ENCODE measurements at regions not wholly inside any gene's neighbourhood (a gene's known extent, or its start where the extent isn't known, plus 50 kb on each side); places are given as distances from the start of the nearest gene placed in this dataset.

DNA sequence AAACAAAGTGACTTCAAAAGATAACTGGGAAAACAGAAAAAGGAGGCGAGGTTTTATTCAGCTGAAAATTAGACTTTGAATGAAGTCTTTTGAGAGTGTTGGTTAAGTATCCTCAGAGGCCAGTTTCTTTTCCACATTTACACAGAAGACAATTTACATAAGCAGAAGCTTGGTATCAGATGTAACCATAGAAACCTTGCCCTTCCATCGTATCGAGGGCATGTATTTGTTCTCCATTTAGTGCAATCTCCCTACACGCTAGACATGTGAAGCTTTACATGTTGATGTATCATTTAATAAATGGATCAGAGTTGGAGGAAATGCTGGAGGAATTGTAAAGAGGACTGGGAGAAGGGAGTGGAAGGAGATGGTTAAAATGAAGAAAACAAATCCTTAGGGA lies 161.0 kb upstream of the CRBN start:
- Histone ChIP-seq H3K36me3 (no peaks in the 10 kb centered on the region), H3K4me1 (no peaks in the 10 kb centered on the region), H3K9me3 (no peaks in the 10 kb centered on the region), H3K27me3 (no peaks in the 10 kb centered on the region), H3K4me3 (no peak overlapping the region), H3K27ac (no peak overlapping the region)
- TF ChIP-seq CTCF (IDR thresholded peaks at IDR 0.05) (no peak), POLR2A (IDR thresholded peaks at IDR 0.05) (no peak)
- DNase-seq: no peak

- Histone ChIP-seq H3K4me3 (no peak overlapping the region), H3K27ac (no peak overlapping the region), H3K9me3 (no peaks in the 10 kb centered on the region), H3K4me1 (no peaks in the 10 kb centered on the region), H3K36me3 (no peaks in the 10 kb centered on the region), H3K27me3 (no peaks in the 10 kb centered on the region)
- no peak for TF ChIP-seq CTCF (IDR thresholded peaks at IDR 0.05)
- no peak for TF ChIP-seq POLR2A (IDR thresholded peaks at IDR 0.05)
- DNase-seq: no peak
Observed at GRCh38 chr3:3335903-3336302, 156.4 kb upstream of the CRBN start.

GRCh38 chr3:3334491-3334890 lies 155.0 kb upstream of the CRBN start:
- DNase-seq: no peak
- Histone ChIP-seq H3K27ac (no peak overlapping the region), H3K36me3 (no peaks in the 10 kb centered on the region), H3K4me1 (no peaks in the 10 kb centered on the region), H3K4me3 (no peak overlapping the region), H3K9me3 (no peaks in the 10 kb centered on the region), H3K27me3 (no peaks in the 10 kb centered on the region)
- TF ChIP-seq CTCF (IDR thresholded peaks at IDR 0.05): no peak
- TF ChIP-seq POLR2A (IDR thresholded peaks at IDR 0.05): no peak

- Histone ChIP-seq H3K36me3 (no peaks in the 10 kb centered on the region), H3K27me3 (no peaks in the 10 kb centered on the region), H3K27ac (no peak overlapping the region), H3K9me3 (no peaks in the 10 kb centered on the region), H3K4me3 (no peak overlapping the region), H3K4me1 (no peaks in the 10 kb centered on the region)
- no peak for DNase-seq
- TF ChIP-seq CTCF (IDR thresholded peaks at IDR 0.05) (no peak), POLR2A (IDR thresholded peaks at IDR 0.05) (no peak)
Observed at GRCh38 chr3:3333571-3333970, 154.1 kb upstream of the CRBN start.

DNA sequence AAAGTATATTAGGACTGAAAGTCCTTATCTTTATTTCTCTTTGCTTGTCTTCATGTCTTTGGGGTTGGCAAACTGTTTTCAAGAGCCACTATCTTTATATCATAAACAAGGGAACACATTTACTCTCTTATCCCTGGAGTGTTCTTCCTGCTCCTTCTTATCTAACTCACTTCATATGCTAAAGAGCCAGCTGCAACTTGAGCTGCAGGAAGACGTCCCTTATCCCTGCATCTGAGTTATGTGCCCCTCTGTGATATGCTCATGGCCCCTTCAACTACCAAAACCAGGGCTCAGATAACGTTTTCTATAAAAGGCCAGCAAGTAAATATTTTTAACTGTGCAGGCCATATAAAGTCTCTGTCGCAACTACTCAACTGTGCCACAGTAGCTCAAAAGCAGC lies 137.0 kb upstream of the CRBN start:
- no peaks in the 10 kb centered on the region for H3K9me3 ChIP-seq
- H3K4me1 ChIP-seq: no peaks in the 10 kb centered on the region
- H3K27ac ChIP-seq: no peak overlapping the region
- H3K4me3 ChIP-seq: no peak overlapping the region
- no peaks in the 10 kb centered on the region for H3K27me3 ChIP-seq
- no peak for DNase-seq
- TF ChIP-seq CTCF (IDR thresholded peaks at IDR 0.05): no peak
- TF ChIP-seq POLR2A (IDR thresholded peaks at IDR 0.05): no peak
- H3K36me3 ChIP-seq: no peaks in the 10 kb centered on the region

DNA sequence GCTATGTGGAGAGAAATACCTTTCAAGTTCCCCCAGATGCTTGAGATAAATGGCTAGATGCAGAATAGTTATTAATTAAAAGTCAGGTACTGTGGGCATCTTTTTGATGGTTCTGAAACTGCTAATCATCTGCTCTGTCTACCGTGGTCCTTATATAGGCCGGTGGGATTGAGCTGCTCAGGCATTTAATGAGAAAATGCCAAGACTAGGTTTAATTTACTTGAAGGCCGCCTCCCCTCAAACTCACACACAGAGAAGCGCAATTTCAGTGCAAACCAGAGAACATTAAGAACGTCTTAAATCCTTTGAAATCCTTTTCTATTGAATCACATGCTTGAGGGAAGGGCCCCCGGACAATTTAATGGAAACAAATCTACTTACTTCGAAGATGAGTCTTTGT lies 136.4 kb upstream of the CRBN start:
- H3K9me3 ChIP-seq: no peaks in the 10 kb centered on the region
- H3K4me1 ChIP-seq: no peaks in the 10 kb centered on the region
- H3K4me3 ChIP-seq: no peak overlapping the region
- no peak for TF ChIP-seq CTCF (IDR thresholded peaks at IDR 0.05)
- no peak for TF ChIP-seq POLR2A (IDR thresholded peaks at IDR 0.05)
- no peak for DNase-seq
- no peaks in the 10 kb centered on the region for H3K27me3 ChIP-seq
- H3K36me3 ChIP-seq: no peaks in the 10 kb centered on the region
- H3K27ac ChIP-seq: no peak overlapping the region

Data from Peyer's patch (tissue), 4 donors.